HG03342 (cell line): ENCODE measurements at regions not wholly inside any gene's neighbourhood (a gene's known extent, or its start where the extent isn't known, plus 50 kb on each side); places are given as distances from the start of the nearest gene placed in this dataset.

ENCODE experiments used
- ATAC-seq: cut with Tn5 transposase; IDR thresholded peaks from one replicate; pipeline ENCODE4 v1.9.1; 2021; ENCODE audit warnings: mild to moderate bottlenecking, moderate library complexity; ENCODE audit not compliant: unreplicated experiment

- ATAC-seq = no peak
These were observed 61.4 kb upstream of the ELK3 start for GRCh38 chr12:96132819-96133218.

DNA sequence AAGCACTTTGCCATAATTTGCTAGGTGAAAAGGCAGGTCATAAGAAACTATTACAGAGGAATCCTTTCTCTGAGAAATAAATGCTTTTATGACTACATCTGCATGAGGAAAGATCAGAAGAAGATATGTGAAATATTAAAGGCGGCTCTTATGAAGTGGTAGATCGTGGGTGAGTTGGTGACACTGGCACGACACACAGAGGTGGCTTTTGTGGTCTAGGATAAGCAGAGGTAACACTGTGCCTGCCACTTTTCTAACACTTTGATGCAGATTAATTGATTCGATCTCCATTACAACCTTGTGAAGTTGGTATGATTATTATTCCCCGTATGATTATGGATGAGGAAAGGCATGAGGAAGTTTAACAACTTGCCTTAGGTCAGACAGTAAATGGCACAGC is 60.0 kb upstream of the ELK3 start:
- no peak for ATAC-seq

DNA sequence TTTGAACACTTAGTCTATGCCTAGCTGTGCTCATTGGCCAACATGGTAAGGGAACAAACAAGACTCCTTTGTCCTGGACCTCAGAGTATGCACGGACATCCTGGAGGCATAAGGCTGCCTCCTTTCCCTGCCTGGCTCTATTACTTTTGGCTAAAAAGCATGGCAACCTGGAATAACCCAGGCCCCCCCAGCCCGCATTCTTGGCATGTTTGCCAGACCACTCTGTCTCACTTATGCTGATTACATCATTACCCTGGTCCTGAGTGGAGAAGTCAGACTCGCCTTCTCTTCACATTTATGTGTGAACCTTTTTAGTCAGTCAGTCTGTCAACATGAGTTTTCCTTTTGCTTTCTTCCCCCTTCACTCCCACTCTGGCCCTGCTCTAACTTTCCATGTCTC is 58.0 kb upstream of the ELK3 start:
- no peak for ATAC-seq

- ATAC-seq = no peak
These were observed 57.3 kb upstream of the ELK3 start for GRCh38 chr12:96136725-96137378.

DNA sequence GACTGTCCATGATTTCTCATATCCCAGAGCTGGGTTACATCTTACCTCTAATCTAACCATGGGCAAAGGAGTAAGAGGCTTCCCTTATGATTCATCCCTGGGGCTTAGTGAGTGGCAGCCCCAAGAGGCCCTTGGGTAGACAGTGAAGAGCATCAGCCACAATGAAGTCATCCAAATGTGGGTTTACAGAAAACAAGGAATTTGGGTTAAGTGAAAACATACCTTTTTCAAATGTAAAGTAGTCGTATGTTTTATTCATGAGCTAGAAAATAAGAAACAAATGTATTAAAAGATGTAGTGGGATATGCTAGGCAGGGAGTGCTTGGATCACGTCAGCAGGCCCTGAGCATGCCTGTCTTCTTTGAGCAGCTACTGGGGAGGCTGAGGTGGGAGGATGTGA is 54.0 kb upstream of the ELK3 start:
- ATAC-seq = no peak

GRCh38 chr12:96141216-96141912 is 52.8 kb upstream of the ELK3 start:
- no peak for ATAC-seq

GRCh38 chr12:96143392-96143791 is 50.8 kb upstream of the ELK3 start:
- no peak for ATAC-seq

DNA sequence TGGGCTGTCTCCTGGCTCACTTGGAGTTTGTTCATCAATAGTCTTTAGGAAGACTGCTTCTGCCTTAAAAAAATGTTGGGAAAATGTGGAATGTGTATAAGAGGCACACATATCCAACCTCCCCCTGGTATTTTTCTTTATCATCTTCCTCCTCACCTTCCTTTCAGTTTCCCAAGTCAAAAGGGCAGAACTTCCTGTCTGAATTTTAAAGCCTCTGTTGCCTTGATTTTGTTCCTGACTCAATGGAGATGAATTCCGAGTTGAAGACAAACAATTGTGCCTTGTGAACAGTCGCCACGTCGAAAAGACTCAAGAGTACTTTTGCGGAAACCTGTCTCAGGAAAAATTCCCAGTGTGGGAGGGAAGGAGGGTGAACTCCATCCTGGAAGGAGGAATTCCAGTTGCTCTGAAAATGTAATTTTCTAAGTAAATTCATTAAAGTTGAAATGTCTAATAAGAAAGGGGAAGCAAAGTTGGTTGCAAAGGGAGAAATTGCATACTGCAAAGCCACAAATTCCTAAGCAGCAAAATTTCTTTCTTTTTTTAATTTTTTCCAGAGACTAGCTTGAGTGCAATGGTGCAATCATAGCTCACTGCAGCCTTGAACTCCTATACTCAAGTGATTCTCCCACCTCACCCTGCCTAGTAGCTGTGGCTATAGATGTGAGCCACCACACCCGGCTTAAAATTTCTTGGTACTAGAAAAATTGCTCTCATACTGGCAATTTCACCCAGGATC is 50.2 kb upstream of the ELK3 start:
- ATAC-seq = no peak
